DMS 273 (cell line): ENCODE measurements at regions not wholly inside any gene's neighbourhood (a gene's known extent, or its start where the extent isn't known, plus 50 kb on each side); places are given as distances from the start of the nearest gene placed in this dataset.
A peak's percentile ranks its signal among the peaks of the same experiment; 100 is the strongest.

Experiments used
- DNase-seq: peaks from one replicate; lab custom pipeline; 2025; ENCODE audit not compliant: unreplicated experiment; lab: John Stamatoyannopoulos, UW

DNA sequence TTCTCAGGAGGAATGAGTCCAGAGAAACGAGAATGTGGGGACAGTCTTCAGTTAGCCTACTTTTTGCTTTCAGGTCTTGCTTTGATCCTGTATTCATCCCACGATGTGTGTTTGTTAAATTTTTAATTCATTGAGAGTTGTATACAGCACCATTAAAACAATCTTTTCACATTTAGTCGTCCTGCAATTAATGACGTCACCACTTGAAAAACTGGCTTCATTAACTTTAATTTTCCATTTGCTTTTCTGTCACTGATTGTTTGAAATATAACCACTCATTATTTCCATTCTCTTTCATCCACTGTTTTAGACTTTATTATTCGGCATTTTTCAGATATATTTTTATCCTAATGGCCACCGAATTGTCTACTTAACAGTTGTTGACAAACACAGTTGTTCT, 146.9 kb downstream of the TFEC start:
- no peak for DNase-seq

DNA sequence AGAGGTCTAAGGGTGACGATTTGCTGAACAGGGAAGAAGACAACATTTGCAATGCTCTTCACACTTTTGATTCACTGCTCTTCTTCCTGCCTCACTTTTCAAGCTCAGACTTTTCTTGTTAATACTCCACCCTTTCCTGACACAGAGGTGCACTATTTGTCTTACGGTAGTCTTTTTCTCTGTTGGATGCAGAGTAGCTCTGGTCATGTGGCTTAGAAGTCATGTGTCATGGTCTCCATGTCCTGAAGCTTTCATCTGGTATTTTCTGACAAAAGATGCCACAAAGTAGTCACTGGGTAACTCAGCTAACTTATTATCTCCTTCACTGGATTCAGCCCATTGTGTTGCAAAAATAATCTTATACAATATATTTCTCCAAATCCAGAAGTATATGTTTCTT, 149.1 kb downstream of the TFEC start:
- DNase-seq = no peak

DNA sequence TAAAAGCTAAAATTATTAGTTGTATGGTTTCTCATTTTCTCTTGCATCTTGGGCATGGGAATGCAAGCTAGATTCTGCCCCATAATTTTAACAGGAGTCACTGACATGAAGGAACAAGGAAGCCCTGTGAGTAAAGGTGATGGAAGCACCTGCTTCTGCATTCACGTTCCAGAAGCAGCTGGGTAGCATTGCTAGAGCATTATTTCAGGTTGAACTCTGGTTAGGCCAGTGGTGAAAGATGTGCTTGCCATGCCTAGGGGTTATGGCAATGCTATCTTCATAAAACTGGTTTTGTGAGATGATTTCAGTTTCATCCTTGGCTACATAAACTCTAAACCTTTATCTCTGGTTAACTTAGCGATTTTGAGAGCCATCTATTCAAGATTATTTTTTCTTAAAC, 151.4 kb downstream of the TFEC start:
- no peak for DNase-seq

DNA sequence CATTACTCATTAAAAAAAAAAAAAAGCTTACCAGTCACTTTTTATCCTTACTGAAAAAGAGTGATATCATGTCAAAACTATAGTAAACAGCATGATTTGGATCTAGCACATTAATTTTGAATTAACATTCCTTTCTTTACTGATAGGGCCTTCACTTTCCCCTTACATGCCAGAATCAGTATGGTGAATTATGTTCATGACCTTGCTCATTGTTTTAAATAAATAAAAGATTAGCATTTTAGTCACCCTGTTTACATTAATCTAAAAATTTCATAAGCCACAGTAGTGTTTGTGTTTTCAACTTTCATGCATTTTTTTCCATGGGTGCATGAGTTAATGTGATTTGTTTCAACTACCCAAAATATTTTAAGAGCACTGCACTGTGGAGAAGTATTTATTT, 160.8 kb downstream of the TFEC start:
- no peak for DNase-seq

DNA sequence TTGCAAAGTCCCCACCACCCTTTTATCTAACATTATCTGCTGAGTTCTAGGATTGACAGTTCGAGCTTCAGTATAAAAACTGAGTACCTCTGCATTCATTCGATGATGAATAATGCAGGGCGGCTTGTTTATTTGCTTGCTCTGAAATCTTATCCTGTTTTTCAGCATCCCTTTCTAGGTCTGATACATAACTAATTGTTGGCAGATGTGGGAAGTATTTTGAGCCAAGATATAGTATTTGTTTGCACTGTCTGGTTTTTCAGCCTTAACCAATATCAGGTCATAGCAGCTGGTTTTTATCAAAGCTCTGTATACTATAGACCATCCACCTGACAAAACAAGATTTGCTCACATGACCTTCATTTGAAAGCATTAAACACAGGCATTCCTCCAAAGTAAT, 161.4 kb downstream of the TFEC start:
- no peak for DNase-seq

DNA sequence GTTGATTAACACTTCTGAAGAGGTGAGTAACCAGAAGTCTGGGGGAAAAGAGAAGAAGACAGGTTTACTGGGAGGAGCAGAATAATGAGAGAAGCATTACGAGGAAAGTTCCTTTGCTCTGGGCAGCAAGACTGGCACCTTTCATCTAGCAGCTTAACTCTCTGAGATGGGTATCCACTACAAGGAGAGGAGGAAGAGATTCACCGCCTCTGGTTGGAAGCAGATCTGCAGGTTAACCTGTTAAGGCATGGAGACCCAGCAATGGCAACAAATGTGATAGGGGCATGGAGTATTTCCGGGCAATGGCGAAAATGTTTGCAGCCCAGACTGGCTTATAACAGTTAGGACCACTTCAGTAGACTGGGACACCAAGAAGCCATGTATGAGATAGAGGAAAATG, 162.2 kb downstream of the TFEC start:
- no peak for DNase-seq

DNA sequence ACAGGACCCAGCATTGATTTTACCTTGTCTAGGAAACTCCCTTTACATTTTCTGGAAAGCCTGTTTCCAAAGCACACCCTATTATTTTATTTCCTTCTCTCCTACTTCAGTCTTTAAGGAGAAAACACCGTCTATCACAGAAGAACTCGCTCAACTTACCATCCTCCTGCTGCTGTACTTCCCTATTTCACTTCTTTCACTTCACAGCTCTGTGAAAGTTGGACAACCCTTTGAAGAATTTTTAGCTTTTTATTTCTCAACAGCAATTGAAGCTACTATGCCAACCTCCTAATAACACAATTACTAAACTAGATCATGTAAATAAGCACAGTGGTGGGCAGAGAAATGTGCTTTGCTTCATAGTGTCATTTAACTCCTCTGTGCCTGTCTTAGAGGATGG, 166.5 kb downstream of the TFEC start:
- DNase-seq = no peak

DNA sequence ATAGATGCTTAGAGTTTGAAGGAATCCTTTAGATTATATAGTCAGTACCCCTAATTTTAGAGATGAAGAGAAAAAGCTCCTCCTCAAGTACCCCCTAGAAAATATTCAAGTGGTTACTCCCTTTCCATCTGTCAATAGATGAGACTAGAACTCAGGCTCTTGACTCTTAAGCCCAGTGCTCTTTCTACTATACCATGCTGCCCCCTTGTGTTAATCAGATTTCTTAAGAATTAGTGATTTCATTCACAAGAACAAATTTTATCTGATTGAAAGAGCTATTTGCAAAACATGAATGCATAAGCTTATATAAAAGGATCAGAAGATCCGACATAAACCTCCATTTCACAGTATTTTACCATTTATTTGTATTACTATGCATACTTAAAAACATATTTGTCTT, 179.3 kb downstream of the TFEC start:
- peak; percentile 66 for DNase-seq

DNA sequence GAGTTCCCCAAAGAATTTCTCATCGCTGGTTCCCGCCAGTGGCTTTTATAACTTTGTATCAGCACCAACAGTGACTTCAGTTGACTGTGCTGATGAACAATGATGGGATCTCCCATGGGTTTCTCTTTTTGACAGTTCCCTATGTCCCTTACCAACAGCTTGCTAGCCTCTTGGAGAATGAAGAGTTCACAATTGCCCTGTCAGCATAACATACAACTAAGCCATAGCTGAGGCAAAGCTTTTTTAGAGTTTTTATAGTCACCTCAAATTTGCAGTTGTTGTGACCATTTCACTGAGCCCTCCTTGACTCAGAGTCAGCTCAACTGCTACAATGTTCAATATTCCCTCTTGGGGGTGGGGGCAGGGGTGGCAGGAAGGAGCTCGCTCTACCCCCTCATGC, 179.8 kb downstream of the TFEC start:
- no peak for DNase-seq

DNA sequence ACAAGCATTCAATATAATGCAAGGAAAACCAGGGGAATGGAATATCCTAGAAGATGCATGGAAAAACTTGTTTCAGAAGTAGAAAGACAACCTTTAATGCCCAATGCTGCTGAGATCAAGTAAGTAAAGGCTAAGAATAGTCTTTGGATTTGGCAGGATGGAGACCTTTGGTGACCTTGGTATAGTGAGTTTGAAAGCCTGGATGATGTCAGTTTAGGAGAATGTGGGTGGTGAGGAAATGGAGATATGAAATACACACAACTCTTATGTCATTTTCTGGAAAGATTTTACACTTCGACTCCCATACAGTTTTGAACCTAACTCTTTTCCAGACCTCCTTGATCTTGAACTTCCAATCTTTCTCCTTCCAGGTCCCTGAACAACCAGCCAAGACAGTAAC, 185.7 kb downstream of the TFEC start:
- no peak for DNase-seq

DNA sequence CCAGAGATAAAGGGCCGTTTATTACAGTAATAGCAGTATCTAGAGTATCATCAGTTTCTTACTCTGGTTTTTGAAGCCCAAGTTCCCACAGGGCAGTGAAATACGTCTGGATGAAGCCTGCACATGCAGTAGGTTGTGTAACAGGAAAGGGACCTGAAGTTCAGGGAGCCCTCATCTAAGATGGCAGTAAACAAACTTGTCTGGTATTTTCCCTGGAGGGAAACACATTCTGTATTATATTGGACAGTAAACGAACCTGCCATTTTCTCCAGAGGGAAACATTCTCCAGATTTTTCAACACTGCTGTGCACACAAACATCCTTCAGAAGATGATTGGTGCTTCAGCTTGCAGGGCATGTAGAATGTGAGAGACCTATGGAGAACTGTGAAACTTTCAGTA, 189.9 kb downstream of the TFEC start:
- DNase-seq = no peak

DNA sequence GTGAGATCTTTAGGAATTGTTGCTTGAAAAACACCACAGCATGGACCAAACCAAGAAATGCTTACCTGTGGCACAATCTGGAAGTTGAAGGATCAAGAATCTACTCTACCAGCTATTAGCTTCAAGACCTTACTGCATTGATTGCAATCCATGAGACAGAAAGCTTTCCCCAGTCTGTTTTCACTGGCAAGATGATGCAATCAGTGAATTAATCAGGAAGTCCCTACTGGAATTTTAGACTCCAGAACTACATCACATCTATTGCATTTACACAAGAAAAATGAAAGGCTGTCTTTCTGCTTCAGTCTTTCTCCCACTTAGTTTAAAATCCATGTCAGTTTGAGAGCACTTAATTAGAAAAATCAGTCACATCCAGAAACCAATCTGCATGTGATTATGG, 191.7 kb downstream of the TFEC start:
- DNase-seq = no peak

DNA sequence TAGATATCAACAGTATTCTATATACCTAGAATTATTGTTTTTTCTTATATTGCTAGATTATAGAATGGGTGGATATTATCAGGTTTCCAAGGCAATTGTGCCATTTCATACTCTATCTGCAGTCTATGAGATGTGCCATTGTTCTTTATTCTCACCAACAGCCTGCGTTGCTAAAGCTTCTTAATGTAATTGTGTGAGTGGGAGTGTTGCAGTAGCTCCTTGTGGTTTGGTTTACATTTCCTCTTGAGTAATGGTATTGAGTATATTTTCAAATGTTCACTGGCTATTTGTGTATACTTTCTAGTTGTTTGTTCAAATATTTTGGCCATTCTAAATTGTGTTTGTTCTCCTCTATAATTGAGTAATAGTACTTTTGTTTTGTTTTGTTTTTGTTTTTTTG, 199.2 kb downstream of the TFEC start:
- DNase-seq = no peak

DNA sequence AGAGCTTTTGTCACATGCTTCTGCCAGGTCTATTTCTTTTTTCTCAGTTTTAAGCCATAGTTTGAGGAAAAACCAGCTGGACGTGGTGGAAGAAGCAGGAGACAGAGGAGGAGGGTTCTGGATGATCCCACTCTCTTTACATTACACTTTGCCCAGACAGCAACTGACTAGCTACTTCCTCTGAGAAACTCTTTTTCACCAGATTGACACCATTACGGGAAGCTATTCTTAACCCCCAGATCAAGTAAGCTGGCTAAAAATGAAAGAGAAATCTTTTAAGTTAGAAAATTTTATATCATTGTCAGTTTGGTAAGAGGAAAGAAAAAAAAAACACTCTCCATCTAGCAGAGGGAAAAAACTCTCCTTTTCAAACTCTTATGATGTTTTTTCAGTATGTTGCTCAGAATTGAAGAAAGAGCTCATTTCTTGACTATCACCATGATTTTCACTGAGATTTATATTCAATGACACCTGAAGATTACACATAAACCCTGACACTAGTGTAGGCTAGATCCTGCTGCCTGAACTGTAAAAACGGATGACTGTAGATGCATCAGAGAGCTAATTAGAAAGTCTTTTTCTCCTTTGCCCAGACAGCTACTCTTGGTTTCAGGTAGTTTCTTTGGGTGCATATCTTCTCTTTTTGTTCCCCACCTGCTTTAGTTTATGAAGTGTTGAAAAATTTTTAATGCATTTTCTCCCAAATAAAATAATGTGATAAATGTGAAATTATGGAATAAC, 203.1 kb downstream of the TFEC start:
- no peak for DNase-seq

DNA sequence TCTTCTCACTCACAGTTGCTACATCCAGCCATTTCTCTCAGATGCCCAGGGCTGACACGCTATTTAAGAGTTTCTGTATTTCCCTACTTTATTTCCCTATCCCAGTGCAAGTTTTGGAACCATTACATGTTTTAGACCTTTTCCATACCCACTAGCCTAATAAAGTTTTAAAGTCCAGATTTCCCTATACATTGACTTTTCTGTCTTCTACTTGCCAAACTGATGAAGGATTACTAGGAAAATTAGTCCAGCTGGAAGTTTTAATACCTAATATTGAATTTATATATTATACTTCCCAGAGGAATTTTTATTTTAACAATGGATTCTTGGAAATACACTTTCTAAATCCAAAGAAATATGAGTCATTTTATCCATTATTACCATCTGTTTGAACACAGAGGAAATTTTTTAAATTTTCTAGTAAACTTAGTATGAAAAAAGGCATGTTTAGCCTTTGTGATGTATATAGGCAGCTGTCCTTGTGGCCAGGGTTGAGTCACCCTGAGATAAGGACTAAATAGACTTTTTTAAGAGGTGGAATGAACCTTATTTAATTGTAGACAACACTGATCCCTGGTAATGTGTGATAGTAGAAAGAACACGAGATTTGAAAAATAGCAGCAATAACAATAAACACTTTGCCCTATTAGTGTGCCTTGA, 205.0 kb downstream of the TFEC start:
- no peak for DNase-seq

DNA sequence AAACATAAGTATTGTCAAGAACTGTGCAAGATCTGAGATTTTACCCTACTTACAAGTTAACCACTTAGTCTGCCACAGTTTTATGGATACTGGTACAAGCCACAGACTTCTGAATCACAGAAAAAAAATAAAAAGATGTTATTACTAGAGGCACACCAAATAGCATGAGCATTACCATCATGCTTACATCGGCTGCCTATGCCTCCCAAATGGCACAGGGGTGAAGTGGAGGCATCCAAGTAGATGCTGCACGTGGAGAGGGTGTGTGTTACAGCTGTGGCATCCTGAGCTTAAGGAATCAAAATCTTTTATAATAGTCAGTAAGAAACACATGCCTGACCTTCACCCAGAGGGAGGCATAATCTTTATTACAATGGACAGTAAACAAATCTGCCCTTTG, 207.8 kb downstream of the TFEC start:
- no peak for DNase-seq

DNA sequence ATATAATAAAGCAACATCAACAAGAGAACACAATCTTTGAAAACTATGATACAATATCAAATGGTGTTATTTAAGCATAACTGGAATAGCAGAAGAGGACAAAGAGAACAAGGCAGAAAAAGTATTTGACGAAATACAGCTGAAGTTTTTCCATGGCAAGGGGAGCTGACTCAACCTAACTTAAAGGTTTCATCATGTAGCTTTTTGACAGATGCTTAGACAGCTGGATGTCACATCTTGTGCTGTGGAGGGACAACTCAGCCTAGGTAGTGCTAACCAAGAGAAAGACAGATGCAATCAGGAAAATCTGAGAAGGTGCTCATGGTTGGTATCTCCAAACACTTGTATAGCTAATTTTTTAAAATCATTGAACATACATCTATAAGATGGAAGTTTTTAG, 208.2 kb downstream of the TFEC start:
- peak; percentile 7 for DNase-seq

DNA sequence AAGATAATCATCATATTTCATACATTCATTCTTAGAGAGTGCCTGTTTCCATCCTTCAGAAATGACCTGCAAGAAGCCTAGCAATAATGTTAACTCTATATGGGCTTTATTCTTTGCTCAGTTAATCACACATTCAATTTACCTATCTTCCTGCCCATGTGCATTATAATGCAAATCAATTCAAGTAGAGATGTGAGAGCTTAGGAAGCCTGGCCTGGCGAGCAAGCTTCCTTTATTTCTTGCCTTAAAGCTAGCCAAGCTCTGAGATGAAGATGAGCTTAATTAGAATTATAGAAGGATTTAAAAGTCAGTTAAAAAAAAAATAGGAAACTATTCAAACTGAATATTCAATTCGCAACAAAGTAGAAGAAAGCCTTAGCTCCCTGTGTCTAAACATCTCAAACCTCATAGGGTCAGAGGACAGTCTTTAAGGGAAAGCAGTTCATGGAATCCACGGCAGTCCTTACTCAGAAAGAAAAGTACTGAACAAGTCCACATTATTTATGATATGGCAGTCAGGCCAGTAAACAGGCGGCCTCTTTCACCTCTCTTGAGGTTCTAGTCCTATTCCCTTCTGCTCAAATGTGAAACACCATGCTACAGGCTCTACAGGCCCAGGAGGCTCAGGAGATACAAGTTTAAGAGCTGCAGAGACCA, 214.1 kb downstream of the TFEC start:
- DNase-seq = no peak

DNA sequence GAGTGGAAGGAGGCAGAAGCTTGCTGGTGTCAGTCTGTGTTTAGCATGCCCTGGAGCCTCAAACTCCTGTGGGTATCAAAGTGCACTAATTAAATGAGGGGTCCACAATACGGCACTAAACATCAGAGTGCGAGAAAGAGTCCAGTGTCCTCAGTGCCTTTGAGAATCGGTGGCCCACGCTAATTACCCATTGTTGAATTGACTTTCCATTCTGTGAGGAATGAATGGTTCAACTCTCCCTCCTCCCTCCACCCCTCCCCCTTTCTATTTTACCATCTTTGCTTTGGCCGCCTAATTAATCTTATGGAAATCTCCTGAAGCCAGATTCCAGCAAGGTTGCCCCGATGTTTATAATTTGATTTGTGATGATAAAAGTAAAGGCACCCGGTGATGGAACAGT, 217.8 kb downstream of the TFEC start:
- no peak for DNase-seq

DNA sequence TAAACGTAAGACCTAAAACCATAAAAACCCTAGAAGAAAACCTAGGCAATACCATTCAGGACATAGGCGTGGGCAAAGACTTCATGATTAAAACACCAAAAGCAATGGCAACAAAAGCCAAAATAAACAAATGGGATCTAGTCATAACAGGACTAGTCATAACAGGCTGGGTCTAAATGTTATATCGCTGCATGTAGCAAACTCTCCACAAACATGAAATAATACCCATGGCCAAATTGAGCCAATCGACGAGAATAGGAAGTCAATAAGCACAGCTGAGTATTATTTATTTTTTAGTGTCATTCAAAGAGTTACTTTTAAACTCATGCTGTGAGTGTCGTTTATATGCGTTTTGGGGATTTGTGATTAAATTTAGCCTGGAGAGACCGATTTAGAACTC, 225.1 kb downstream of the TFEC start:
- DNase-seq = no peak

DNA sequence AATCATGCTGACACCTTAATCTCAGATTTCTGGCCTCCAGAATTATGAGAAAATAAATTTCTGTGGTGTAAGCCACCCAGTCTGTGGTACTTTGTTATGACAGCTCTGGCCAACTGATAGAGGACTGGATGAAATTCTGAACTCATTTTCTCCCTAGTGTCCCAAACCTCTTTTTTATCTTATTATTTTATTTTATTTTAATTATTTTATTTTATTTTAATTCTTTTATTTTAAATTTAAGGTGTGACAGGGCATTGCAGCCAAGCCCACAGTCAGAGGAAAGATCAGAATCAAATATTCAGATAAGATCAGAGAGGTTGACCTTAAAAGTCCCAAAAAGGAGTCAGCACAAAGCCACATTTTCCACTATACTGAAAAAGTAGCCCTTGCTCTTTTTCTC, 228.1 kb downstream of the TFEC start:
- no peak for DNase-seq

DNA sequence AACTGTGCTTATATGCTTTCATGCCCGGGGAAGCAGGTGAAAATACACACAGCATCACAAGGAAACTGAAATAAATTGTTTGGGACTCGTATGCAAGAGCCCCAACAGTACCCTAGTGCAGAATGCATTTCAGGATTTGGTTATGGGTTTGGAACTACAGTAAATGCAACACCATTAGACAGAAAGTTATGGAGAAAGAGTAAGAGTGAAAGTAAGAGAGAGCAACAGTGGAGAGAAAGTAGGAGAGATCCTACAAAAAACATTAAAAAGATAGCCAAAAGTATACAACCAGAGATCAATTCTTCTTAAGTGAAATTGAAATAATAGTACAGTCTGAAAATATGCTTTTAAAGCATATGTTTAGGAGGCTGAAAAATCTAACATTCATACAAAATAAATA, 231.1 kb downstream of the TFEC start:
- DNase-seq = no peak
